ENCODE measurements at regions not wholly inside any gene's neighbourhood (a gene's known extent, or its start where the extent isn't known, plus 50 kb on each side); places are given as distances from the start of the nearest gene placed in this dataset.

- Histone ChIP-seq H3K27me3 (ENCODE audit: insufficient read depth, low read length, poor library complexity) (no peaks in the 10 kb centered on the region), H3K4me2 (ENCODE audit: insufficient read depth, low read length) (no peak overlapping the region), H3K79me2 (ENCODE audit: insufficient read depth, low read length) (no peaks in the 10 kb centered on the region), H3K36me3 (ENCODE audit: insufficient read depth, low read length) (no peaks in the 10 kb centered on the region), H3K9me3 (ENCODE audit: insufficient read depth, low read length, severe bottlenecking) (no peaks in the 10 kb centered on the region), H3K4me3 (ENCODE audit: low read depth in 1 of 2, low read length in 2 of 2) (no peak overlapping the region), H4K20me1 (ENCODE audit: insufficient read depth, low read length) (no peaks in the 10 kb centered on the region), H2AFZ (ENCODE audit: low read depth, low read length) (no peak overlapping the region), H3K4me1 (ENCODE audit: insufficient read depth, low read length) (no peaks in the 10 kb centered on the region), H3K9ac (ENCODE audit: low read depth, low read length) (no peak overlapping the region), H3K27ac (ENCODE audit: low read length) (no peak overlapping the region)
- TF ChIP-seq CTCF (IDR thresholded peaks at IDR 0.05; ENCODE audit: borderline replicate concordance, extremely low read depth, low read length, poor library complexity, severe bottlenecking) (no peak), EZH2 (IDR thresholded peaks at IDR 0.05; ENCODE audit: borderline replicate concordance, low read depth, low read length, severe bottlenecking) (no peak)
- DNase-seq (no peak), ATAC-seq (ENCODE audit: insufficient read depth, low read depth) (no peak)
Observed at GRCh38 chr2:66201242-66201641, 233.7 kb upstream of the MEIS1 start.

GRCh38 chr2:66198873-66199272 lies 236.1 kb upstream of the MEIS1 start:
- Histone ChIP-seq H3K27me3 (ENCODE audit: insufficient read depth, low read length, poor library complexity) (no peaks in the 10 kb centered on the region), H3K9me3 (ENCODE audit: insufficient read depth, low read length, severe bottlenecking) (no peaks in the 10 kb centered on the region), H3K79me2 (ENCODE audit: insufficient read depth, low read length) (no peaks in the 10 kb centered on the region), H3K4me1 (ENCODE audit: insufficient read depth, low read length) (no peaks in the 10 kb centered on the region), H3K4me3 (ENCODE audit: low read depth in 1 of 2, low read length in 2 of 2) (no peak overlapping the region), H3K36me3 (ENCODE audit: insufficient read depth, low read length) (no peaks in the 10 kb centered on the region), H2AFZ (ENCODE audit: low read depth, low read length) (no peak overlapping the region), H4K20me1 (ENCODE audit: insufficient read depth, low read length) (no peaks in the 10 kb centered on the region), H3K9ac (ENCODE audit: low read depth, low read length) (no peak overlapping the region), H3K4me2 (ENCODE audit: insufficient read depth, low read length) (no peak overlapping the region), H3K27ac (ENCODE audit: low read length) (no peak overlapping the region)
- ATAC-seq (ENCODE audit: insufficient read depth, low read depth) (no peak), DNase-seq (no peak)
- TF ChIP-seq EZH2 (IDR thresholded peaks at IDR 0.05; ENCODE audit: borderline replicate concordance, low read depth, low read length, severe bottlenecking) (no peak), CTCF (IDR thresholded peaks at IDR 0.05; ENCODE audit: borderline replicate concordance, extremely low read depth, low read length, poor library complexity, severe bottlenecking) (no peak)

- no peak for TF ChIP-seq CTCF (IDR thresholded peaks at IDR 0.05; ENCODE audit: borderline replicate concordance, extremely low read depth, low read length, poor library complexity, severe bottlenecking)
- TF ChIP-seq EZH2 (IDR thresholded peaks at IDR 0.05; ENCODE audit: borderline replicate concordance, low read depth, low read length, severe bottlenecking) = no peak
- Histone ChIP-seq H3K9ac (ENCODE audit: low read depth, low read length) (no peak overlapping the region), H3K27me3 (ENCODE audit: insufficient read depth, low read length, poor library complexity) (no peaks in the 10 kb centered on the region), H3K4me1 (ENCODE audit: insufficient read depth, low read length) (no peaks in the 10 kb centered on the region), H3K36me3 (ENCODE audit: insufficient read depth, low read length) (no peaks in the 10 kb centered on the region), H3K27ac (ENCODE audit: low read length) (no peak overlapping the region), H3K9me3 (ENCODE audit: insufficient read depth, low read length, severe bottlenecking) (no peaks in the 10 kb centered on the region), H3K4me2 (ENCODE audit: insufficient read depth, low read length) (no peak overlapping the region), H2AFZ (ENCODE audit: low read depth, low read length) (no peak overlapping the region), H4K20me1 (ENCODE audit: insufficient read depth, low read length) (no peaks in the 10 kb centered on the region), H3K79me2 (ENCODE audit: insufficient read depth, low read length) (no peaks in the 10 kb centered on the region), H3K4me3 (ENCODE audit: low read depth in 1 of 2, low read length in 2 of 2) (no peak overlapping the region)
- DNase-seq = no peak
- no peak for ATAC-seq (ENCODE audit: insufficient read depth, low read depth)
Observed at GRCh38 chr2:66192888-66193287, 242.0 kb upstream of the MEIS1 start.

GRCh38 chr2:66191311-66191710 lies 243.6 kb upstream of the MEIS1 start:
- no peak overlapping the region for H3K9ac ChIP-seq (ENCODE audit: low read depth, low read length)
- no peaks in the 10 kb centered on the region for H4K20me1 ChIP-seq (ENCODE audit: insufficient read depth, low read length)
- no peaks in the 10 kb centered on the region for H3K36me3 ChIP-seq (ENCODE audit: insufficient read depth, low read length)
- TF ChIP-seq EZH2 (IDR thresholded peaks at IDR 0.05; ENCODE audit: borderline replicate concordance, low read depth, low read length, severe bottlenecking) (no peak), CTCF (IDR thresholded peaks at IDR 0.05; ENCODE audit: borderline replicate concordance, extremely low read depth, low read length, poor library complexity, severe bottlenecking) (no peak)
- H3K4me1 ChIP-seq (ENCODE audit: insufficient read depth, low read length) = no peaks in the 10 kb centered on the region
- no peaks in the 10 kb centered on the region for H3K9me3 ChIP-seq (ENCODE audit: insufficient read depth, low read length, severe bottlenecking)
- DNase-seq (no peak), ATAC-seq (ENCODE audit: insufficient read depth, low read depth) (no peak)
- H3K4me3 ChIP-seq (ENCODE audit: low read depth in 1 of 2, low read length in 2 of 2) = no peak overlapping the region
- H3K27me3 ChIP-seq (ENCODE audit: insufficient read depth, low read length, poor library complexity) = no peaks in the 10 kb centered on the region
- no peak overlapping the region for H3K4me2 ChIP-seq (ENCODE audit: insufficient read depth, low read length)
- no peak overlapping the region for H3K27ac ChIP-seq (ENCODE audit: low read length)
- no peak overlapping the region for H2AFZ ChIP-seq (ENCODE audit: low read depth, low read length)
- no peaks in the 10 kb centered on the region for H3K79me2 ChIP-seq (ENCODE audit: insufficient read depth, low read length)
